GM23338 (cell line): ENCODE measurements at regions not wholly inside any gene's neighbourhood (a gene's known extent, or its start where the extent isn't known, plus 50 kb on each side); places are given as distances from the start of the nearest gene placed in this dataset.

ENCODE experiments used
- ATAC-seq: fragments of 200-7000 bp; cut with Tn5 transposase; 3 replicates; pipeline ENCODE4 v1.9.1; 2020
- DNase-seq: peaks from one replicate; pipeline ENCODE4 v3.0.0-alpha.2; 2015; ENCODE audit warnings: low spot score
- H2AFZ ChIP-seq: fragments of 200-600 bp; sonication (generic); 2 replicates; pipeline ENCODE4 v1.8.0; 2016; ENCODE audit warnings: antibody characterized with exemption, mild to moderate bottlenecking, moderate library complexity
- H3F3A ChIP-seq: fragments of 200-600 bp; sonication (generic); replicated peaks from 2 replicates; pipeline ENCODE4 v1.8.0; 2017; ENCODE audit warnings: antibody characterized with exemption, mixed run types, low read depth
- H3K27ac ChIP-seq: fragments of 200-600 bp; sonication (generic); 2 replicates; pipeline ENCODE4 v1.6.1; 2016; ENCODE audit warnings: low read depth
- H3K27me3 ChIP-seq: fragments of 200-600 bp; sonication (generic); 2 replicates; pipeline ENCODE4 v1.8.0; 2016; ENCODE audit warnings: mild to moderate bottlenecking, mixed run types, moderate library complexity; ENCODE audit not compliant: insufficient read depth
- H3K36me3 ChIP-seq: fragments of 200-600 bp; sonication (generic); 2 replicates; pipeline ENCODE4 v1.8.0; 2016; ENCODE audit warnings: mild to moderate bottlenecking; ENCODE audit not compliant: insufficient read depth
- H3K4me1 ChIP-seq: fragments of 200-600 bp; sonication (generic); 2 replicates; pipeline ENCODE4 v1.8.0; 2016; ENCODE audit warnings: mild to moderate bottlenecking, moderate library complexity; ENCODE audit not compliant: insufficient read depth
- H3K4me2 ChIP-seq: fragments of 200-600 bp; sonication (generic); 2 replicates; pipeline ENCODE4 v1.7.1; 2017; ENCODE audit warnings: mixed run types
- H3K4me3 ChIP-seq: fragments of 200-600 bp; sonication (generic); 2 replicates; pipeline ENCODE4 v1.6.1; 2016; ENCODE audit warnings: mixed run types
- H3K79me2 ChIP-seq: fragments of 200-600 bp; sonication (generic); replicated peaks from 2 replicates; pipeline ENCODE4 v1.8.0; 2017; ENCODE audit warnings: mild to moderate bottlenecking; ENCODE audit not compliant: insufficient read depth
- H3K9me2 ChIP-seq: fragments of 200-600 bp; sonication (generic); 2 replicates; pipeline ENCODE4 v1.8.0; 2017; ENCODE audit not compliant: insufficient read depth
- H4K20me1 ChIP-seq: fragments of 200-600 bp; sonication (generic); replicated peaks from 2 replicates; pipeline ENCODE4 v1.8.0; 2017; ENCODE audit warnings: mild to moderate bottlenecking; ENCODE audit not compliant: insufficient read depth
- H3K27ac Mint-ChIP-seq: 2 replicates; pipeline ENCODE4 v1.8.0; 2020; ENCODE audit warnings: inconsistent platforms, mild to moderate bottlenecking, moderate library complexity, mixed read lengths
- H3K27me3 Mint-ChIP-seq: 3 replicates; pipeline ENCODE4 v1.8.0; 2022; ENCODE audit warnings: low read depth, mild to moderate bottlenecking, moderate library complexity, mixed read lengths, inconsistent platforms; ENCODE audit not compliant: insufficient read depth, poor library complexity
- H3K36me3 Mint-ChIP-seq: 3 replicates; pipeline ENCODE4 v1.8.0; 2021; ENCODE audit warnings: low read depth, mild to moderate bottlenecking, inconsistent platforms, moderate library complexity, mixed read lengths
- H3K4me1 Mint-ChIP-seq: 3 replicates; pipeline ENCODE4 v1.8.0; 2020; ENCODE audit warnings: mild to moderate bottlenecking, inconsistent platforms, mixed read lengths
- H3K4me3 Mint-ChIP-seq: 3 replicates; pipeline ENCODE4 v1.8.0; 2021; ENCODE audit warnings: moderate library complexity, mild to moderate bottlenecking, inconsistent platforms, mixed read lengths
- H3K9me3 Mint-ChIP-seq: 3 replicates; pipeline ENCODE4 v1.8.0; 2020; ENCODE audit warnings: moderate library complexity, mild to moderate bottlenecking, inconsistent platforms, mixed read lengths
- CREB1 ChIP-seq: fragments of 250-450 bp; sonication (Bioruptor Pico); IDR thresholded peaks from 2 replicates; pipeline ENCODE4 v1.5.0; 2020; ENCODE audit warnings: low read depth, mild to moderate bottlenecking, moderate library complexity
- ETS1 ChIP-seq: IDR thresholded peaks from 2 replicates; pipeline ENCODE4 v1.6.1; 2016; ENCODE audit warnings: antibody characterized with exemption
- EZH2 ChIP-seq: fragments of 200-600 bp; sonication (generic); IDR thresholded peaks from one replicate; pipeline ENCODE4 v1.8.0; 2017; ENCODE audit warnings: antibody characterized with exemption, mild to moderate bottlenecking, low read depth; ENCODE audit not compliant: unreplicated experiment
- EZH2phosphoT487 ChIP-seq: fragments of 200-600 bp; sonication (generic); IDR thresholded peaks from one replicate; pipeline ENCODE4 v1.8.1; 2018; ENCODE audit warnings: antibody characterized with exemption; ENCODE audit not compliant: unreplicated experiment
- JUNB ChIP-seq: IDR thresholded peaks from one replicate; pipeline ENCODE4 v1.6.1; 2016; ENCODE audit warnings: antibody characterized with exemption; ENCODE audit not compliant: unreplicated experiment
- NANOG ChIP-seq: IDR thresholded peaks from 2 replicates; pipeline ENCODE4 v1.6.1; 2016; ENCODE audit warnings: antibody characterized with exemption, borderline replicate concordance
- POLR2AphosphoS5 ChIP-seq: IDR thresholded peaks from 2 replicates; pipeline ENCODE4 v1.6.1; 2016; ENCODE audit warnings: antibody characterized with exemption, low read depth
- STAT1 ChIP-seq: IDR thresholded peaks from one replicate; pipeline ENCODE4 v1.6.1; 2016; ENCODE audit warnings: antibody characterized with exemption; ENCODE audit not compliant: unreplicated experiment
- ZNF114 ChIP-seq: fragments of 250-450 bp; sonication (Bioruptor Pico); IDR thresholded peaks from 2 replicates; pipeline ENCODE4 v1.5.0; 2020; ENCODE audit warnings: mild to moderate bottlenecking, moderate library complexity
- TF ChIP-seq, protein P1 (sequence below), 2 experiments: fragments of 200-600 bp in 1 of 2; sonication (generic) in 1 of 2; conservative IDR thresholded peaks; 2 replicates each; pipeline versions ENCODE4 v1.5.1 to v1.6.1; 2016 to 2017; ENCODE audit warnings: antibody characterized with exemption in 2 of 2, low read depth in 2 of 2, mild to moderate bottlenecking in 2 of 2, moderate library complexity in 1 of 2

DNA sequence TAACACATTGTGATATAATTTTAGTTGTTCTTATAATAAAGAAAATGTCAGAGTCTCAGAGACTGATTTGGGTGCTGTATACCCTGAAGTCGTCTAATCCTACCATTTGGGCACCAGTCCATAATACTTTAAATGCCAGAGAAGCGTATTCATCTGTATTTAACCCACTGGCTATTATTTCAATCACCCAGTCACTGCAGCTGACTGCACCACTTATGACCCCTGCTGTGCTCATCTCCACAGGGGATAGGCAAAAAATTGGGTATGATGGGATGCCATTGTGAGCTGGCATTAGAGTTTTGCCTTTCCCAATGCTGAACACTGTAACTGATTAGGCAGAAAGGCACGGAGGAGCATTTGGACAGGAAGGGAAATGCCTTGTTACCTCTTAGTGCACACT, 599.7 kb downstream of the CAAP1 start:
- no peak for ATAC-seq
- no peak overlapping the region for H3K4me3 Mint-ChIP-seq

GRCh38 chr9:26271495-26272122, 593.4 kb upstream of the TUSC1 start:
- no peaks in the 10 kb centered on the region for H3K36me3 Mint-ChIP-seq
- no peak overlapping the region for H3K27ac Mint-ChIP-seq
- H3K4me1 ChIP-seq = no peaks in the 10 kb centered on the region
- H3K79me2 ChIP-seq = no peaks in the 10 kb centered on the region
- H3K36me3 ChIP-seq = no peaks in the 10 kb centered on the region
- H4K20me1 ChIP-seq = no peaks in the 10 kb centered on the region
- ATAC-seq = no peak
- no peak for DNase-seq
- TF ChIP-seq ETS1 (no peak), ZNF114 (CRISPR knock-in tag) (no peak), CREB1 (CRISPR knock-in tag) (no peak), STAT1 (no peak), NANOG (no peak), POLR2AphosphoS5 (no peak), EZH2 (no peak), JUNB (no peak), EZH2phosphoT487 (no peak)
- H3F3A ChIP-seq = no peaks in the 10 kb centered on the region
- no peak overlapping the region for H2AFZ ChIP-seq
- H3K4me2 ChIP-seq = no peak overlapping the region
- no peaks in the 10 kb centered on the region for H3K9me2 ChIP-seq
- no peak overlapping the region for H3K4me3 ChIP-seq
- no peaks in the 10 kb centered on the region for H3K9me3 Mint-ChIP-seq
- H3K4me3 Mint-ChIP-seq = no peak overlapping the region
- H3K27ac ChIP-seq = no peak overlapping the region
- no peaks in the 10 kb centered on the region for H3K27me3 ChIP-seq
- peaks cover 13% of the 10 kb centered on the region; the same call in 2 of the 3 replicates for H3K4me1 Mint-ChIP-seq
- no peaks in the 10 kb centered on the region for H3K27me3 Mint-ChIP-seq

More for the DNA sequence above, 599.7 kb downstream of the CAAP1 start:
- Histone ChIP-seq H4K20me1 (no peaks in the 10 kb centered on the region), H3K27me3 (no peaks in the 10 kb centered on the region), H3K36me3 (no peaks in the 10 kb centered on the region; the same call in 1 of the 2 replicates), H3K4me2 (no peak overlapping the region), H3K4me3 (no peak overlapping the region), H3K79me2 (no peaks in the 10 kb centered on the region), H2AFZ (no peak overlapping the region), H3F3A (no peaks in the 10 kb centered on the region), H3K4me1 (no peaks in the 10 kb centered on the region; the same call in 1 of the 2 replicates), H3K9me2 (no peaks in the 10 kb centered on the region), H3K27ac (no peak overlapping the region)
- TF ChIP-seq STAT1 (no peak), EZH2phosphoT487 (no peak)
- TF ChIP-seq, protein P1, sequence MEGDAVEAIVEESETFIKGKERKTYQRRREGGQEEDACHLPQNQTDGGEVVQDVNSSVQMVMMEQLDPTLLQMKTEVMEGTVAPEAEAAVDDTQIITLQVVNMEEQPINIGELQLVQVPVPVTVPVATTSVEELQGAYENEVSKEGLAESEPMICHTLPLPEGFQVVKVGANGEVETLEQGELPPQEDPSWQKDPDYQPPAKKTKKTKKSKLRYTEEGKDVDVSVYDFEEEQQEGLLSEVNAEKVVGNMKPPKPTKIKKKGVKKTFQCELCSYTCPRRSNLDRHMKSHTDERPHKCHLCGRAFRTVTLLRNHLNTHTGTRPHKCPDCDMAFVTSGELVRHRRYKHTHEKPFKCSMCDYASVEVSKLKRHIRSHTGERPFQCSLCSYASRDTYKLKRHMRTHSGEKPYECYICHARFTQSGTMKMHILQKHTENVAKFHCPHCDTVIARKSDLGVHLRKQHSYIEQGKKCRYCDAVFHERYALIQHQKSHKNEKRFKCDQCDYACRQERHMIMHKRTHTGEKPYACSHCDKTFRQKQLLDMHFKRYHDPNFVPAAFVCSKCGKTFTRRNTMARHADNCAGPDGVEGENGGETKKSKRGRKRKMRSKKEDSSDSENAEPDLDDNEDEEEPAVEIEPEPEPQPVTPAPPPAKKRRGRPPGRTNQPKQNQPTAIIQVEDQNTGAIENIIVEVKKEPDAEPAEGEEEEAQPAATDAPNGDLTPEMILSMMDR (conservative IDR thresholded peaks at IDR 0.05; ENCODE audit: low read depth in 2 of 2) = no peak
- peaks cover 6% of the 10 kb centered on the region for H3K9me3 Mint-ChIP-seq
- H3K36me3 Mint-ChIP-seq = no peaks in the 10 kb centered on the region; the same call in 2 of the 3 replicates
- no peak for DNase-seq
- H3K27me3 Mint-ChIP-seq = no peaks in the 10 kb centered on the region
- H3K4me1 Mint-ChIP-seq = peaks cover 11% of the 10 kb centered on the region
- no peak overlapping the region for H3K27ac Mint-ChIP-seq
